Brain microvascular endothelial cell (primary cell): ENCODE measurements at regions not wholly inside any gene's neighbourhood (a gene's known extent, or its start where the extent isn't known, plus 50 kb on each side); places are given as distances from the start of the nearest gene placed in this dataset.

Experiments
- DNase-seq: peaks from one replicate; pipeline ENCODE4 v3.0.0-alpha.2; 2020
- H3K27ac ChIP-seq: fragments of 250-450 bp; sonication (Bioruptor Pico); 2 replicates; pipeline ENCODE4 v1.5.1; 2020; ENCODE audit warnings: mild to moderate bottlenecking, moderate library complexity
- H3K27me3 ChIP-seq: fragments of 250-450 bp; sonication (Bioruptor Pico); replicated peaks from 2 replicates; pipeline ENCODE4 v1.5.1; 2020; ENCODE audit warnings: mild to moderate bottlenecking
- H3K36me3 ChIP-seq: fragments of 250-450 bp; sonication (Bioruptor Pico); replicated peaks from 2 replicates; pipeline ENCODE4 v1.5.1; 2020; ENCODE audit warnings: mild to moderate bottlenecking
- H3K4me3 ChIP-seq: 2 replicates; pipeline ENCODE4 v1.5.1; 2011; ENCODE audit warnings: low read depth, mild to moderate bottlenecking, control low read depth, low read length, moderate library complexity
- CTCF ChIP-seq: IDR thresholded peaks from 2 replicates; pipeline ENCODE4 v1.5.1; 2011; ENCODE audit warnings: low read depth, mild to moderate bottlenecking, moderate library complexity, low read length, control low read depth, inconsistent platforms; ENCODE audit errors: missing control alignments
- in situ Hi-C: cut with HindIII; loops from 2 replicates; pipeline ENCODE4 v1.10.0; 2017; ENCODE audit warnings: low sequenced_read_pairs, low pct_ligation_motif_present

GRCh38 chr2:175571078-175571653 is 389.7 kb upstream of the ATP5MC3 start:
- Histone ChIP-seq H3K27ac (no peak overlapping the region), H3K36me3 (no peaks in the 10 kb centered on the region), H3K27me3 (no peaks in the 10 kb centered on the region), H3K4me3 (no peak overlapping the region)
- no peak for DNase-seq
- TF ChIP-seq CTCF: no peak
- in situ Hi-C loops: no loop called here

- Histone ChIP-seq H3K36me3 (no peaks in the 10 kb centered on the region), H3K4me3 (no peak overlapping the region), H3K27me3 (no peaks in the 10 kb centered on the region), H3K27ac (no peak overlapping the region)
- TF ChIP-seq CTCF: no peak
- in situ Hi-C loops: no loop called here
- DNase-seq: no peak
Measured at GRCh38 chr2:175568109-175568730, 386.7 kb upstream of the ATP5MC3 start.

- Histone ChIP-seq H3K36me3 (no peaks in the 10 kb centered on the region), H3K27ac (no peak overlapping the region), H3K27me3 (no peaks in the 10 kb centered on the region), H3K4me3 (no peak overlapping the region)
- no peak for TF ChIP-seq CTCF
- no peak for DNase-seq
- in situ Hi-C loops: no loop called here
Measured at GRCh38 chr2:175567435-175568061, 386.0 kb upstream of the ATP5MC3 start.

- Histone ChIP-seq H3K27ac (no peak overlapping the region), H3K4me3 (no peak overlapping the region), H3K27me3 (no peaks in the 10 kb centered on the region), H3K36me3 (no peaks in the 10 kb centered on the region)
- TF ChIP-seq CTCF: no peak
- DNase-seq: no peak
- in situ Hi-C loops: no loop called here
Measured at GRCh38 chr2:175560521-175561169, 379.1 kb upstream of the ATP5MC3 start.

GRCh38 chr2:175559613-175560012 is 378.1 kb upstream of the ATP5MC3 start:
- in situ Hi-C loops: no loop called here
- Histone ChIP-seq H3K27ac (no peak overlapping the region), H3K27me3 (no peaks in the 10 kb centered on the region), H3K36me3 (no peaks in the 10 kb centered on the region), H3K4me3 (no peak overlapping the region)
- TF ChIP-seq CTCF: no peak
- DNase-seq: no peak
